Inferior parietal cortex (tissue), 1 donor: ENCODE measurements at regions not wholly inside any gene's neighbourhood (a gene's known extent, or its start where the extent isn't known, plus 50 kb on each side); places are given as distances from the start of the nearest gene placed in this dataset.
A peak's percentile ranks its signal among the peaks of the same experiment; 100 is the strongest.
"Not testable (repeated sequence)": the region's sequence is repeated elsewhere in the genome, so short reads cannot be mapped to it uniquely, and the experiment has no call there.

Source experiments
- DNase-seq: peaks from one replicate; pipeline ENCODE4 v3.0.0-alpha.2; 2016; ENCODE audit errors: extremely low spot score

- DNase-seq, result no peak
These were observed 107.2 kb upstream of the ETAA1 start for GRCh38 chr2:67289921-67290371.

GRCh38 chr2:67290451-67291290 lies 106.5 kb upstream of the ETAA1 start:
- no peak for DNase-seq

GRCh38 chr2:67294218-67294617 lies 102.9 kb upstream of the ETAA1 start:
- DNase-seq, result no peak

- DNase-seq, result peak; percentile 15
These were observed 101.7 kb upstream of the ETAA1 start for GRCh38 chr2:67295406-67295805.

GRCh38 chr2:67295851-67296250 lies 101.3 kb upstream of the ETAA1 start:
- peak; percentile 21 for DNase-seq

- DNase-seq, result no peak
These were observed 92.7 kb upstream of the ETAA1 start for GRCh38 chr2:67304300-67304890.

- no peak for DNase-seq
These were observed 87.9 kb upstream of the ETAA1 start for GRCh38 chr2:67309281-67309680.

GRCh38 chr2:67311536-67311935 lies 85.6 kb upstream of the ETAA1 start:
- DNase-seq, result no peak

- no peak for DNase-seq
These were observed 84.3 kb upstream of the ETAA1 start for GRCh38 chr2:67312871-67313270.

- DNase-seq, result no peak
These were observed 83.6 kb upstream of the ETAA1 start for GRCh38 chr2:67313536-67313935.

GRCh38 chr2:67318031-67318430 lies 79.1 kb upstream of the ETAA1 start:
- no peak for DNase-seq

- no peak for DNase-seq
These were observed 78.6 kb upstream of the ETAA1 start for GRCh38 chr2:67318563-67318962.

- DNase-seq, result no peak
These were observed 78.1 kb upstream of the ETAA1 start for GRCh38 chr2:67318993-67319481.

- no peak for DNase-seq
These were observed 76.1 kb upstream of the ETAA1 start for GRCh38 chr2:67320861-67321587.

- no peak for DNase-seq
These were observed 75.6 kb upstream of the ETAA1 start for GRCh38 chr2:67321588-67321903.

- peak; percentile 27 for DNase-seq
These were observed 74.7 kb upstream of the ETAA1 start for GRCh38 chr2:67322353-67323001.

- DNase-seq, result no peak
These were observed 73.7 kb upstream of the ETAA1 start for GRCh38 chr2:67323209-67323991.

GRCh38 chr2:67329513-67329912 lies 67.6 kb upstream of the ETAA1 start:
- no peak for DNase-seq

- DNase-seq, result no peak
These were observed 67.2 kb upstream of the ETAA1 start for GRCh38 chr2:67329951-67330350.

- DNase-seq, result not testable (repeated sequence)
These were observed 65.6 kb upstream of the ETAA1 start for GRCh38 chr2:67331419-67332086.

GRCh38 chr2:67337903-67338302 lies 59.2 kb upstream of the ETAA1 start:
- DNase-seq, result no peak
